ENCODE measurements at regions not wholly inside any gene's neighbourhood (a gene's known extent, or its start where the extent isn't known, plus 50 kb on each side); places are given as distances from the start of the nearest gene placed in this dataset.
A peak's percentile ranks its signal among the peaks of the same experiment; 100 is the strongest.

DNA sequence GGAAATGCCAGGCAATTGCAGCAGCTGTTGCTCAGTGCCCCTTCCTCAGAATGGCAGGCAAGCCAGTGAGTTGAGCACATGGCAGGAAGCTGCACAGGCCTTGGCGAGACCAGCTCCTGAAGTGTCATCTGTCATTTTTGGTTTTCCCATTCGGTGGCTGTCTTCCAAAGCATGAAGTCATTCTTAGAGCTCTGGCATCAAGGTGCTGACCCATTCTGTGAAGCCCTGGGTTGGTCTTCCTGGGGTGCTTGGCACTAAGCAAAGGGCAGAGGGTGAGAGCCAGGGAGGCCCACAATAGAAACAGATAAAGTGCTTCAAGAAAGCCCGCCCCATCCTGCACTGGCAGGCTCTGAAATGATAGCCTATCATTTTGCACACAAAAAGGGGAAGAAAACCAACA is 150.5 kb downstream of the VAPA start:
- no peak for DNase-seq (ENCODE audit: low read depth)
- no peak overlapping the region for H3K4me3 ChIP-seq (ENCODE audit: control insufficient read depth, low read depth, low read length)
- TF ChIP-seq CTCF (conservative IDR thresholded peaks at IDR 0.05; ENCODE audit: control insufficient read depth, insufficient read depth, low read depth, low read length) = no peak

- no peak for TF ChIP-seq CTCF (conservative IDR thresholded peaks at IDR 0.05; ENCODE audit: control insufficient read depth, insufficient read depth, low read depth, low read length)
Observed at GRCh38 chr18:10065296-10065695, 151.5 kb downstream of the VAPA start.

DNA sequence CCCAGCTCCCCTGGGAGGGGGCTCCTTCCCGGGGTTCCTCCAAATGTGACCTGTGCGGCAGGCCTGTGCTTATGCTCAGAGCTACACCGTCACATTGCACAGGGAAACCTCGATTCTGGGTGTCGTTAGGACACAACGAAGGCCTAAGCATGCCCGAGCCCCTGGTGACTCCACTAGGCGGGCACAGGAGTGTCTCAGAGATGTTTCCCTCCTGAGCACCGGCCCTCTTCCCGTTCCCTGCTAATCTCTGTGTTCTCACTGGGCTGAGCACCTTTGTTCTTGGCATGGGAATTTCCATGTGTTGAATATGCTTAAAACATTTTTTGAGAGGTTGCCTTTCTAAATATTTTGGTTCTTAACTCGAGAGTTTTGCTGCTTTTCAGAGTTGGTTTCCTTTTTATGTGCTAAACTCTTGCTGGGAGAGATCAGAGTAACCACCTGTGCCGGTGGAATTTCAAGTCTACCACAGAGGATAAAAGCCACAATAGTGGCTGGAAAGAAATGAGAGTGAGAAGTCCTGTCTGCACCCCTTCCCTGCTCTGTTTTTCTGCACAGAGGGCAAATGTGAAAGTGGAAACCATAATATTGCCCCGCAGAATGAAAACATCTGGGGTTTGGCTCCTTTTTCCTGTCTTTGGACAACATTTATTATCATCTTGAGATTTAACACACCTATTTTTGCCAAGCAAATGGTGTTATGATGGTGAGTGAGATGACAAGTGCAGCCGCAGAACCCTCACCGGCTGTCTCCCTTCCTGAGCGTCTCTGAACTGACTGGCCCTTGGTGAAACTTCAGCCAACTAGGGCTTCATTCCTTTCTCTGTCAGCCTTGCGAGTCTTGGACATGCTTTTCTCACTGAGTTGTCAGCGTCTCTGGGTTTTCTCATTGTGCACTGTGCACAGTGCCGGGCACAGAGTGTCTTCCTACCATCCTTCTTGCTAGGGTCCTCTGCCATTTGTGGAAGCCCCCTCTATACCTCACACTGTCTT is 154.1 kb downstream of the VAPA start:
- no peak for DNase-seq (ENCODE audit: low read depth)
- no peak overlapping the region for H3K4me3 ChIP-seq (ENCODE audit: control insufficient read depth, low read depth, low read length)
- no peak for TF ChIP-seq CTCF (conservative IDR thresholded peaks at IDR 0.05; ENCODE audit: control insufficient read depth, insufficient read depth, low read depth, low read length)

More at GRCh38 chr18:10065296-10065695, 151.5 kb downstream of the VAPA start:
- H3K4me3 ChIP-seq (ENCODE audit: control insufficient read depth, low read depth, low read length) = no peak overlapping the region
- no peak for DNase-seq (ENCODE audit: low read depth)

GRCh38 chr18:10068766-10069567 is 155.2 kb downstream of the VAPA start:
- no peak overlapping the region for H3K4me3 ChIP-seq (ENCODE audit: control insufficient read depth, low read depth, low read length)
- no peak for TF ChIP-seq CTCF (conservative IDR thresholded peaks at IDR 0.05; ENCODE audit: control insufficient read depth, insufficient read depth, low read depth, low read length)
- no peak for DNase-seq (ENCODE audit: low read depth)

DNA sequence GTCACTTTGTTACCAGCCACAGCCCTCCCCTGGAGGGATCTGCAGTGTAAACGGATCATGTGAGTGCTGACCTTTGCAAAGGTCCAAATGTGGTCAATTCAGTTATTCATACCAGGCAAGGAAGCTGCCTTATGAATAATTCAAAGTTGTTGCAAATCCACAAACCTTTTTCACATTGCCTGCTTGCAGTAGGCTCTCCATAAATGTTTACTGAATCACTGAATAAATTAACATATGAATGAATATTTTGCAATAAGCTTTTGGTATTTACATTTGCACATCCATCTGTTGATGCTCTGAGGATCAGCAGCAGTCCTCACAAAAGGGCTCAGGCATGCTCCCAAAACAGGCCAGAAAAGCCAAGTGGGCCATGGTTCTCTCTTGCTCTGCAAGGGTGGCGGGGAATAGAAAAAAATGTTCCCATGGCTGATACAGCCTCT is 156.8 kb downstream of the VAPA start:
- TF ChIP-seq CTCF (conservative IDR thresholded peaks at IDR 0.05; ENCODE audit: control insufficient read depth, insufficient read depth, low read depth, low read length) = no peak
- peak; percentile 59 for DNase-seq (ENCODE audit: low read depth)
- no peak overlapping the region for H3K4me3 ChIP-seq (ENCODE audit: control insufficient read depth, low read depth, low read length)

GRCh38 chr18:10072671-10073175 is 158.9 kb downstream of the VAPA start:
- H3K4me3 ChIP-seq (ENCODE audit: control insufficient read depth, low read depth, low read length) = no peak overlapping the region
- TF ChIP-seq CTCF (conservative IDR thresholded peaks at IDR 0.05; ENCODE audit: control insufficient read depth, insufficient read depth, low read depth, low read length) = no peak

More at GRCh38 chr18:10072671-10073175, 158.9 kb downstream of the VAPA start:
- DNase-seq (ENCODE audit: low read depth) = peak; percentile 84
